CD1c-positive myeloid dendritic cell (primary cell): ENCODE measurements at regions not wholly inside any gene's neighbourhood (a gene's known extent, or its start where the extent isn't known, plus 50 kb on each side); places are given as distances from the start of the nearest gene placed in this dataset.

Experiments
- DNase-seq: peaks from one replicate; pipeline ENCODE4 v3.0.0-alpha.2; 2016; ENCODE audit errors: extremely low spot score

DNA sequence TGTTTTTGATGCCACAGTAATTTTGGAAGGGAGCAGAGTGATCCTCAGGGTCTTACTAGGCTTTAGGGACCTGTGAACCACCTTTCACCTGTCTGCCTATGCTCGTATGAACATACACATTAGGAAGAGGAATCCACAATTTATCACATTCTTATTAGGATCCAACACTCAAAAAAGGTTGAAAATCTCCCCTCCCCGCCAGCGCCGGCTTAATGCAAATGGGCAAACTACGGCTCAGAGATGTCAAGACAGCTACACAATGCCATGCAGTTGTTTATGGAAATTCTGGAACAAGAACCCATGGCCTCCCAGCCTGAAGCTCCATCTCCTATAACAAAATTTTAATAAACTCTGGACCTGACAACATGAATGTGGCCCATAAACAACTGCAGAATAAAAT, 375.9 kb upstream of the ACVR2A start:
- no peak for DNase-seq

DNA sequence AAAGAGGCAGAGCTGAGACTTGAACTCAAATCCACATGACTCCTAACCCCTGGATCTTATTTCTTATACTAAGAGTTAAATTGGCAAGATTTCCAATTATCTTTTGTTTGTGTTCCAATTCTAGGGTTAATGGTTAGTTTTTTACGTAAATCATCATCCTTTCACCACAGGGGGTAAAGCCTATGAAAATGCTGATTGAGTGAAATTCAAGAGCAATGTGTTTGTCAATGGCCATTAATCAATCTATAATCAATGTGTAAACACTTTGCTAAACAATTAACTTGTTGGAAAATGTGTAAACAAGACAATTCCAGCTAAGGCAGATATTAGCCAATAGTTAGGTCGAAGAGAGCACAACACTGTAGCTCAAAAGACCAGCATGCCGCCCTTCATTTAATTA, 376.5 kb upstream of the ACVR2A start:
- DNase-seq: no peak

DNA sequence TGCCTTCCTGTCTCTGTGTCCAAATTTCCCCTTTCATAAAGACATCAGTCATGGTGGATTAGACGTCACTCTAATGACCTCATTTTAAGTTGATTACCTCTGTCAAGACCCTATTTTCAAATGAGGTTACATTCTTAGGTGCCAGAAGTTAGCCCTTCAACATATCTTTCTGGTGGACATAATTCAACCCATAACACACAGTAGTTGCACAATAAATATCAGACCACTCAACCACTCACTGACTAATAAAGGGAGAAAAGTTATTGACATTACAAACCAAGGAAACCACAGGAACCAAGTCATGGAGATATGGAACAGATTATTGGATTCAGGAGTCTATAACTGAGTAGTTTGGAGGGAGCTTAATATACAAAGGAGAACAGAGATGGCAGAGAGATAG, 377.4 kb upstream of the ACVR2A start:
- DNase-seq: no peak

DNA sequence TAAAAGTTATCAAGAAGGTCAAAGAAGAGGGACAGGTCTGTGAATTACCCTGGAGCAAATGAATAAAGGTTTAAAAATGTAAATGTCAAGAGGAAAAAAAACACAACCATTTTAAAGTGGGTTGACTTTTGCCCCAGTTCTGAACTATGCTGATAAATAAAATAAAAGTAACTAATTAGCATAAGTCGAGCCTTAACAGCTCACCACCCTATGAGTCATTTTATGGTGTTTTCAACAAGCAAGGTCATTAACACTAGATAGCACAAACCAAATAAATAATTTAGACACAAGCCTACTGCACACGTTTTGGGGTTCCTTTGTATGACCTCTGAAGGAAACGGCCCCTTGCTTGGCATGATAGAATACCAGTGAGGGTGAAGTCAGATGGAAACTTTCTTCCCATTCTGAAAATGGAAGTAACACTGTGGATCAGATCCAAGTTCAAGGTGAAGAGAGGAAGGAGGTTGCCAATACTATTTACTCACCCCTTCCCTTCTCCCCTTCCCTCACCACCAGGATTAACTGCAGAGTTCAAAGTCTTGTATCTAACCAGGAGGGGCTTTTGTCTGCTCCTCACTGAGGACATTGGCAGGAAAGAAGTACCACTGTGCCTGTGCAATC, 380.0 kb upstream of the ACVR2A start:
- DNase-seq: no peak

DNA sequence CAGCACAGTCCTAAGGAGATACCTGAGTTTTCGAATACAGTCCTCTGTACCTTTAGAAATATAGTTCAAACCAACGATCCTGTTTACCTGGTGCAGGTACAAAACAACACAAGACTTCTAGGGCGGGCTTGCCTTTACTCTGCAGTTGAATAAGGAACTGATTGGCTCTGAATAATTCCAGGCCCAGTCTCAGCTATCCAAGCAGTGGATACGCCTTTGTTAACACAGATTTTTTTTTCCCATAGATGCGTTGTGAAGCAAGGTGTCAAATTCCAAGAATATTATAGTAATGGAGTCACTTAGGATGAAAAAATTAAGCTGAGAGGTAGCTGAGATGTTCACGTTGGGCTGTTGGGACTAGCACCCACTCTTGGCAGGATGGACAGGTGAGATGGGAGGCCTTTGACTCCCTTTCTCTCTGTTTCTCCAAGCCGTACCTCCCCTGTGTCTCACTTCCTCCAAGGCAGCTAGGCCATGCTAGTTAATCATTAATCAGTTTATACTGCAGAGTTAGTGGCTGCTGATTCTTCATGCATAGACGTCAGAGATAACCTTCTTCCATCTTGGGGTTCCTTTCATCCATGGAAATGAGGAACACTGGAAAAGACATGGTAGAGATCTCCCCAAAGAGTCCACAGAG, 380.8 kb upstream of the ACVR2A start:
- DNase-seq: no peak

DNA sequence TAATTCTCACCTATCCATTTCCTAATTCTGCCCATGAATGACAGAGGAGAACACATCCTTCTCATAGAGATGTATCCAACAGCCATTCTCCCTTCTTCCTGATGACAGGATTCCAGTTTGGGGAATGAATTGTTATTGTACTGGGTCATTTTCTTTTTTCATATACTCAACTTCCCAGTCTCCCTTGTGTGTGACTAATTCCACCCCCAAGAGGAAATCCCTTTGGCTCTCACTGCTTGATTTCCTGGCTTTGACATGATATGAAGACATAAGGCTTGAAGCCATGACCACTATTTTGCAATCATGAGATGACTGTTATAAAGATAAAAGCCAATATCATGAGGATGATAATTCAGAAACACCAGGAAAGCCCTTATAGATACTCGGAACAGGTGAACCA, 384.7 kb upstream of the ACVR2A start:
- DNase-seq: peak; percentile 33

DNA sequence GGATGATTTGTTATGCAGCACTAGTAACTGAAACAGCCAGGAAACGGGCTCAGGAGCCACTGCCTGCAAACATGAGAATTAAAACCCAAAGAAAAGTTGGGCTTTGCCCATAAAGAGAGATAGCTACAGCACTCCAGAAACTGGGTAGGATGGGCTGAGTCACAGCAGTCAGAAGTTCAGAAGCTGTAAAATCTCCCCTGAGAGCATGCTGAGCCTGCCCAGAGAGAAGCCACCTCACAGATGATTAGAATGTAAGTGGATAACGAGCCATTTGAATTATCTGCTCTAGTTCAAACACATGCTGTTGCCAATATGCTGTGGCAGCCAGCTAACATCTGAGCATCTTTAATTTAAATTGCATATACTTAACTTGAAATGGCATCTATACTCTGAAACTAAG, 388.1 kb upstream of the ACVR2A start:
- DNase-seq: no peak

DNA sequence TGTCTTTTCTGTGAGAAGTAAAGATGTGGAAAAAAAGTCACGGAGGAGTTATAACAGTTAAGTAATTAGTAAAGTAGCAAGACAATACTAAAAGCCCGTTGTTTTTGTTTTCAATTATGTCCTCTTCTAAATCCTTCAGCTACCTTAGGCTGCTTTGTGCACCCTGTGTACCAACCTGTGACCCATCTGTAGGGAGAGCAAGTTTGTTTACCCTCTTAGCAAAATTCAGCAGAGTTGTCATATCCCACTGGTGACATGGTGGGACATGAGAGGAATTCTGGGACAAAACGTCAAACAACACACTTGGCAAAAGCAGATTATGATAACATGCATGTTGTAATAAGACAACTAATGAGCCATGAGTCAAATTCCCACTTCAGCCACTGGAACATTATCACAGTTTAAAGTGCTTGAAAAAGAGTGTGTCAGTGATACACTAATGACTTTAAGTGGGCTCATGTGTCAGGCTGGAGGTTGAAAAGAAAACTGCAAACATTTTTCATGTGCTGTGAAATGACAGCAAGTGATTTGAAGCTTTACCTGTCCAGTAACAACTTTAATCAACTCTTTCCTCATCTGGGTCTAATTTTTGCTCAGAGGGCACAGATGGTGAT, 392.8 kb upstream of the ACVR2A start:
- DNase-seq: no peak

DNA sequence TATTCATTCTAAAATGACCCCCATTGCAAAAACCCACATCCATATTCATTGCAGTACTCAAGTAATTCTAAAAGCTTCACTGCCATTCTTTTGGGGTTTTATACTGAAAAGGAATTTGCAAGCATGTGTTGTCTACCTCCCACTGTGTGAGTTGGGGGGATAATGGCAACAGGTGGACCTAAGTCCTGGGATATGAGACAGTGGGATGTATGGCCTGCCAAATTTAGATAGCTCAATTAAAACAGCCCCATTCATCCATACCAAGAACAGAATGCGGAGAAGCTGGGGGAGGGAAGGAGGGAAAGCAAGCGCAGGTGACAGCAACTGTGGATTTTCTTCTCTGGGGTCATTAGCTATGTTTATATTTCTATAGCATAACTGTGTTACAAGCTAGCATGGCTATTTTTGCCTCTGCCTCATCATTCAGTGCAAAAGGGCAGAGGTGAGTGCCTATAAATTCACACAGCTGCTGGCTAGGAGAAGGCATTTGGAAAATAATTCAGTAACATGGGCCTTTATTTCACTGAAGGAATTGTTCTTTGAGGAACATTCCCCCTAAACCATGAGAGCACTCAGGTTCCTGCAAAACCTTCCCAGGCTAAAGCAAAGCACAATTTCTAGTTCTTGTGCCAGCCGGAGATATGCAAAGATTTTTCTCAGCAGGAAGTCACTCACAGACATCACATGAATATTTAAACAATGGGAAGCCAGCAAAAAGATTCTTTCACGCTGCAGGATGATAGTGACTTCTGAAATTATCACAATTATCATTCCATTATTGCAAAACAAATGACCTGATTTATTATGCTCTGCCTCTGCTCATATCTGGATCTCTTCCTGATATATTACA, 393.9 kb upstream of the ACVR2A start:
- no peak for DNase-seq

DNA sequence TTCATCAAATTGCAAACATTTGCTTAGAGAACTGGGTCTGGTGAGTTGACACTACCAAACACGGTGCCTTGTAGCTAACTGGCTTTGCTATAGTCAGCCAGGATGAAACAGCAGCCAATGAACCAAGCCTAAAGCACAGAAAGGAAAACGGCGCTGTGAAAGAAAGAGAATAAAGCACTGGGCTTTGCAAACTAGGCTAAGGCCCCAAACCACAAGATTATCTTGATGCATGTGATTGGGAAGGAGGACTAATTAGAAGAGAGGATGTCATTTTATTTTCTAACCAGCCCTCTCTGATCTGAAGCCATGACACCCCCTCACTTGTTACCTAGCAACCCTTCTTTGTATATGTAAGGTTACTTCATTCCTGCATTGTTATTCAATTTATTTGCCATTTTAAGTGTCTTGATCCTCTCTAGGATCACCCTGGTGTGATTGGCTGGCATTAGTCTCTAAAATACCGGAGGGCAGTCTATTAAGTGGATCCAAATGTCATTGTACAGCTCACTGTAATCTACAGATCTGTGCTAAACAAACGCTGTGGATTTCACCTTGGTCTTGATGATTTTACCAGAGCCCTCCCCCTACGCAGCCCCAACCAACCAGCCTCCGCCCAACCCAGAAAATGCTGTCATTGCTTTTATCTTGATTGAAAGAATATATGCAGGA, 395.4 kb upstream of the ACVR2A start:
- DNase-seq: peak; percentile 10

DNA sequence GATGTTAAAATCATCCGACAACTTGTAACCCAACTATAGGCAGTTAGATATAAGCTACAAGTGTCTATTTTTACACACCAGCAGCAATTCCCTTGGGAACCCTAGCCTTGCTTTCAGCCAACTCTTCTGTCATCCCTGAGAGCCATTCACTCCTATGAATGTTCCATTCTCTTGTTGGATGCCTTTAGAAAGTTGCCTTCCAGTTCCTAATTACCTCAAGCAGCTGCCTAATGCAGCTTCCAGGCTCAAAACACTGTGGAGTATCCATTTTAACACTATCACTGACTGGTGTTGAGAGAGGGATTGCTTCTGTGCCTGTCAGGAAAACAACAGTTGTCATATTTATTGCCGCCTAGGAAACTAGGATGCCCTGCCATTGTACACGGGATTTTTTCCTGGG, 402.0 kb upstream of the ACVR2A start:
- no peak for DNase-seq

DNA sequence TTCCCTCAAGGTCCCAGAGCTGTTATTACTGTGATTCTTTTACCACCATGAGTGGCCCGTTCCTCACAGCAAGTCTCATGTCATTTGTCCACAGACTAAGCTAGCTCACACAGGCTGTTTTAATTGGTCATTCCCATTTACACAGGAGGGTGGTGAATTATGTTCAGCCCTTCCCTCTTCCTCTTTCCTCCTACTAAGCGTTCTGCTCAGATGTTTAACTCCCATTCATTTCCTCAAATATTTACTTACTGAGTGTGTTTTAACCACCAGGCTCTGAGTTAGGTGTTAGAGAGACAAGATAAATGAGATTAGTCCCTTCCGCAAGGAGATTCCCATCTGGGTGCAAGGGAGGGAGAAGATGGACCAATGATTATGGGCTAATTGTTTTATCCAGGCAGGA, 403.6 kb upstream of the ACVR2A start:
- no peak for DNase-seq

DNA sequence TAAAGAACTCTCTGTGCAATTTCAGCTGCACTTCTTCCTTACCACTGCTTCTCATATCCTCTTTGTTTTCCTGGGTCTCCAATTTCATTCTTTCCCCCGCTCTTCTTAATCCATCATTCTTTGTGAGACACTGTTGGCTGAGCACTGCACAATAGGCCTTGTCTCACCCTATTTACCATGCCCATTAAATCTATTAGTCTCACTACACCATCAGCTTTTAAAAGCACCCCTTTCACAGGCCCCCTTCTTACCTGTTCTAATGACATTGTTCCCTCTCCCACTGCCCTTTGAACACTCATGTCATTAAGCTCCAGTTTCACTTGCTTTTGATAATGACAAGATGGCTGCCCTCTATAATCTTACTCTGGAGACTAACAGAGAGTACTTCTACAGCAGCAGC, 404.1 kb upstream of the ACVR2A start:
- no peak for DNase-seq

DNA sequence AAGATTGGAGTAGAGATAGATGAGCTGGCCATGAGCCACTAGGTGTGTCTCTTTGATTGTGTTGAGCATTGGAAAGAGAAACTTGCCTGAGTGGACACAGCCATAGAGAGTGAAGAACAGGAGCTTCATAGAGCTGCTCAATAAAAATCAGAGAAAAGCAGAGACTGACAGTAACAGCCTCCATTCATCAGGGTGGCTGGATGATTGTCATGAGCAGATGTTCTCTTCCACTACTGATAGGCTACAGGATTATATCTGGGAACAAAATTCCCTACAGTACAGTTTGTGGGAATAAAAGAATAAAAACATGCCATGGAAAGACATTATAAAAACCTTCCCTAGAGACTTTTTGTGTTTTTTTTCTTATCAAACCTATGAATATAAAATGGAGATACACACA, 404.8 kb upstream of the ACVR2A start:
- DNase-seq: no peak

DNA sequence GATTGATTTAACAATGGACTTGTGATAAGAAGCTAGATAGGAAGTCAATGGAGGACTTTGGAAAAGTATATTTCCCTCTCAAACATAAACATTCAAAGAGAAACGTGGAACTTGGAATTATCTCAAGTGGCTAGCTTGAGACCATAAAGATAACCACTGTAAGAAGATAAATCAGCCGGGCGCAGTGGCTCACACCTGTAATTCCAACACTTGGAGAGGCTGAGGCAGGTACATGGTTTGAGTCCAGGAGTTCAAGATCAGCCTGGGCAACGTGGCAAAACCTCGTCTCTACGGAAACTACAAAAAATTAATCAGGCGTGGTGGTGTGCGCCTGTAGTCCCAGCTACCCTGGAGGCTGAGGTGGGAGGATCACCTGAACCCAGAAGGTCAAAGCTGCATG, 405.9 kb upstream of the ACVR2A start:
- no peak for DNase-seq

DNA sequence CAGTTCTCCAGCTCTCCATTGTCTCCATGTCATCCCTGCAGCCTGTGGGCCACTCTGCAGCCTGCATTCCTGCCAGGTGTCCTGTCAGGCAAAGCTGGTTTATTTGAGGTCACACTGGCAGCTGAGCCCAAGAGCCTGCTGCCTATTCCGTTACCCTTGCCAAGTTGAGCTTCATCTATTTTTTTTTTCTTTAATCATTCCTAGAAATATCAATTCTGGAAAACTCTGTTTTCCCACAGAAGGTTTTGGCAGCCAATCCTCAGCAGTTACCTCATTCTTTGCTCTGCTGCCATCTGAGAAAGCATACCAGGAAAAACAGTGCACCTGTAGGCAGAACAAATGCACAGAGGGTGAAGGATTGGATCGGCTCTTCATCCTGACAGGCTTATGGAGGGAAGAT, 411.0 kb upstream of the ACVR2A start:
- DNase-seq: no peak

DNA sequence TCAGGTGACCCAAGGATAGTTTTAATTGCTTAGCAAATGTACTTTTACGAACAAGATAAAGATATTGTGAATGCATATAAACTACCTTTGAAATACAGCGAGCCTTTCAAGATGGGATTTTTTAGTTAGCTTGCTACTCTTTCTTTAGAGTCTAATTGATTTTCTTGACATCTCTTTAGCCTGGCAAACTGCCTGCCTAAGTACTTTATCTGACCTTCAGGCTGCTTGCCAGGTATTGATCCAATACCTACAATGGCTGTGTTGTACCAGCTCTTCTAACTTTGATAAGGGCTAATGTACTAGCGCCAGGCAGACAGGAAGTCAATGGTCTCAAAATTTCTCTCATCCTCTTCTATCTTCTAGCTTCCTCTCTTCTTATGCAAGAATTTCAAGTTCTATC, 414.4 kb upstream of the ACVR2A start:
- no peak for DNase-seq

DNA sequence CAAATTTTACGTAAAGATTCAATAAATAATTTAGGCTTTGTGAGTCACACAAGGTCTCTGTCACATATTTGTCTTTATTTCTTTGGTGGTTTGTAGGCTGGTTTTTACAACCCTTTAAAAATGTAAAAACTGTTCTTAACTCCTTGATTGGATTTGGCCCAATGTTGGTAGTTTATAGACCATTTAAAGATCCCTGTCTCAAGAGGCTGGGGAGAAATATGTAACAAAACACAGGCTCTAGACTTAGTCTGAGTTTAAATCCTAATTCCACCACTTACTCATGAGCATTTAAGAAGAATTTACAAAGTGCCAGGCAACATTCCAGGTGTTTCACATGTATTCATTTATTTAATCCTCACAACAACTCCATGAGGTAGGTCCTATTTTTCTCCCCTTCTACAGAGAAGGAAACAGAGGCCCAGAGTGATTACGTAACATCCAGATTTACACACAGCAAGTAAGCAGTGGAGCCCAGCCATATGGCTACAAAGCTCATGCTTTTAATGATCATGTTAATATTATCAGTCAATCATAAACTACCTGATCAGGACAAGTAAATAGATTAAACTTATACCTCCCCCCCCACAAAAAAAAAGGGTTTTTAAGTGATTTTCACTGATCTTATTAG, 416.6 kb upstream of the ACVR2A start:
- DNase-seq: no peak

DNA sequence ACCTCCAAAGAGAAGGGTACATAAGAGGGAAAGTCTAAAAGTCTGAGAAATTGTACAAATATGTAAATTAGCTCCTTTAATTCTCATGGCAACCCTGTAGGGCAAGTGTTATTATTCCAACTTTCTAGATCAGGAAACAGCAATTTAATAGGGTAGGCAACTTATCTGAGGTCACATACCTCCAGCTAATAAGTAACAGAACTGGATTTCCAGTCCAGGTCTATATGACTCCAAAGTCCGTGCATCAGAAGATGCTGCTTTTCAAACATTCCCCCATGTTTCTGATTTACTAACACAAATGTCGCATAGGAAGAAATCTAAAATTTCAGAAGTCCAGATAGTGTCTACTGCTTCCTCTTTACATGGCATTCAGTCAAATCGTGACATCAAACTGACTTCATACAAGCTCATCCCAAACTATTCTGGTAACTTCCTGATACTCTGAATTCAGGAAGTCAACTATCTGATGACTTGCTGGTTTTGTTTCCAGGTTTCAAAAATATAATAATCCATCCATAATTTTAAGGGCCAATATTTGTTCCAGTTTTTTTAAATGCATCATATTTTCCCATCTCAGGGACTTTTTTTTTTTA, 419.3 kb upstream of the ACVR2A start:
- peak; percentile 73 for DNase-seq

DNA sequence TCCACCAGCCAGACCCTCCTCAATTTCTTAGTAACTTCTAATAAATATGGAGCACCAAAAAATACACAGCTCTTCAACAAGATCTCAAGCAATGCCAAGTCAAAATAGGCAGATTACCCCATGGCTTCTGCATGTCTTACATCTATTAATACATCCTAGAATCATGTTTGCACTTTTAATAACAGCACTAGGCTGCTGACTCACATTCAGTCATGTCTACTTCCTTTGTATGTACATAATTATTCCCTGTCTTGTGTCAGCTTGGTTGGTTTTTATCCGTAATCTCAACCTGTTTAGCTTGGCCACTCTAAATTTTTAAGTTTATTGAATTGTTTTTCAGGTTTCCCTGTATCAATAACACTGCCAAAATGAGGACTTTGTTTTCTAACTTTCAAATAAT, 420.1 kb upstream of the ACVR2A start:
- DNase-seq: no peak

DNA sequence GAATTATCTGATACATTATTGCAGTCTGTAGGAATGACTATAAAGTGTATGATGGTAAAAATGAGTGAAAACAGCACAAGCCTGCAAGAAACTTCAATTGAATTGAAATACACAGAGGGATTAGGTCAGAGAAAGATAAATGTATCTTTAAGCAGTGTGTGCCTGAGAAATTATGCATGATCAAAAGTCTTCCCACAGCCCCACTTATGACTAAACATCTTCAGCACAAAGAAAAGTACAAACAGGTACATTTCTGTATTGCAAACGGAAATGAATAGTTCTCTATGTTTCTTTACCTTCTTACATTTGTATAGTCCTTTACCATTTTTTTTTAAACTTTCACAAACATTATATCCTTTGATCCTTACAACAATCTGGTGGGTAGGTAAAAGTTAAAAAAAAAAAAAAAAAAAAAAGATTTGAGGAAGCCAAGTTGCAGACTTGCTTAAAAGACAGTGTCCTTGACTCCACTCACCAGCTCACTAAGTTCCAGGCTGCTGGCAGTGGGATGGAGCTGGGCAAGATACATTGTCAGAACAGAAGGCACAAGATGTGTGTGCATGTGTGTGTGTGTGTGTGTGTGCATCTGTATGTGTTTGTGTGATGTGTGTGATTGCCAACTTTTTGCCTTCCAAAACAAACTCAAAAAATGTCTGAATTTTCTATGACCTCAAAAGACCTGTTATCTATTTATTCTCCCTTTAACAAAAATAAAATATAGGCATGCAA, 423.7 kb upstream of the ACVR2A start:
- no peak for DNase-seq
